Iris pigment epithelial cell (primary cell): ENCODE measurements at regions not wholly inside any gene's neighbourhood (a gene's known extent, or its start where the extent isn't known, plus 50 kb on each side); places are given as distances from the start of the nearest gene placed in this dataset.

Experiments
- DNase-seq: peaks from one replicate; pipeline ENCODE4 v3.0.0-alpha.2; 2011; ENCODE audit warnings: low read depth

- no peak for DNase-seq
Observed at GRCh38 chr17:73724341-73724740, 80.1 kb upstream of the SDK2 start.

GRCh38 chr17:73724990-73725389 is 80.7 kb upstream of the SDK2 start:
- DNase-seq, result no peak

GRCh38 chr17:73725794-73726515 is 81.7 kb upstream of the SDK2 start:
- no peak for DNase-seq

- DNase-seq, result no peak
Observed at GRCh38 chr17:73727941-73728340, 83.7 kb upstream of the SDK2 start.

GRCh38 chr17:73729101-73729500 is 84.9 kb upstream of the SDK2 start:
- no peak for DNase-seq

- no peak for DNase-seq
Observed at GRCh38 chr17:73731733-73732132, 87.5 kb upstream of the SDK2 start.

GRCh38 chr17:73733517-73733916 is 89.3 kb upstream of the SDK2 start:
- no peak for DNase-seq

- no peak for DNase-seq
Observed at GRCh38 chr17:73735245-73735644, 91.0 kb upstream of the SDK2 start.

GRCh38 chr17:73738751-73739575 is 94.7 kb upstream of the SDK2 start:
- no peak for DNase-seq

- no peak for DNase-seq
Observed at GRCh38 chr17:73740370-73740769, 96.1 kb upstream of the SDK2 start.

- no peak for DNase-seq
Observed at GRCh38 chr17:73742948-73743381, 98.7 kb upstream of the SDK2 start.

GRCh38 chr17:73743518-73744201 is 99.4 kb upstream of the SDK2 start:
- no peak for DNase-seq

- no peak for DNase-seq
Observed at GRCh38 chr17:73744411-73744810, 100.2 kb upstream of the SDK2 start.

- DNase-seq, result no peak
Observed at GRCh38 chr17:73746314-73747073, 102.2 kb upstream of the SDK2 start.

GRCh38 chr17:73747221-73748002 is 103.2 kb upstream of the SDK2 start:
- no peak for DNase-seq

GRCh38 chr17:73748508-73748907 is 104.3 kb upstream of the SDK2 start:
- no peak for DNase-seq

GRCh38 chr17:73749337-73749823 is 105.1 kb upstream of the SDK2 start:
- no peak for DNase-seq

GRCh38 chr17:73749928-73750605 is 105.8 kb upstream of the SDK2 start:
- DNase-seq, result no peak

GRCh38 chr17:73750975-73751374 is 106.7 kb upstream of the SDK2 start:
- no peak for DNase-seq

- no peak for DNase-seq
Observed at GRCh38 chr17:73753751-73754496, 109.7 kb upstream of the SDK2 start.
